ENCODE measurements at regions not wholly inside any gene's neighbourhood (a gene's known extent, or its start where the extent isn't known, plus 50 kb on each side); places are given as distances from the start of the nearest gene placed in this dataset.

GRCh38 chr12:39176356-39176755 is 266.6 kb downstream of the KIF21A start:
- DNase-seq, result no peak
- Histone ChIP-seq H3K27ac (ENCODE audit: low read length in 2 of 2) (no peak overlapping the region), H3K4me1 (ENCODE audit: control insufficient read depth in 2 of 2, insufficient read depth in 2 of 2, low read length in 2 of 2) (no peaks in the 10 kb centered on the region), H2AFZ (ENCODE audit: insufficient read depth, low read depth, low read length, poor library complexity, severe bottlenecking) (no peak overlapping the region), H3K36me3 (replicated peaks in 1 of 2; ENCODE audit: control extremely low read depth in 1 of 2, control insufficient read depth in 1 of 2, extremely low read depth in 1 of 2, insufficient read depth in 2 of 2, low read length in 1 of 2) (no peaks in the 10 kb centered on the region), H4K20me1 (ENCODE audit: control insufficient read depth, insufficient read depth, low read length, poor library complexity, severe bottlenecking) (no peaks in the 10 kb centered on the region), H3K27me3 (replicated peaks in 1 of 4; ENCODE audit: control extremely low read depth in 1 of 4, control insufficient read depth in 3 of 4, insufficient read depth in 4 of 4, low read length in 3 of 4) (no peaks in the 10 kb centered on the region), H3K9me3 (ENCODE audit: control extremely low read depth in 1 of 3, control insufficient read depth in 2 of 3, insufficient read depth in 1 of 3, low read length in 2 of 3) (no peaks in the 10 kb centered on the region), H3K79me2 (ENCODE audit: control insufficient read depth, insufficient read depth, low read length) (no peaks in the 10 kb centered on the region), H3K4me2 (replicated peaks; ENCODE audit: low read depth, low read length, poor library complexity, severe bottlenecking) (no peak overlapping the region), H3K4me3 (ENCODE audit: control extremely low read depth in 1 of 5, extremely low read depth in 1 of 5, insufficient read depth in 1 of 5, low read depth in 2 of 5, low read length in 4 of 5) (no peak overlapping the region), H3K9ac (ENCODE audit: low read length) (no peak overlapping the region)
- H3K27ac Mint-ChIP-seq, result no peak overlapping the region
- ChIA-PET POLR2A (no interaction called here), CTCF (no interaction called here)
- H3K4me1 Mint-ChIP-seq, result no peaks in the 10 kb centered on the region
- intact Hi-C loops (cut with micrococcal nuclease), result no loop called here
- no peak overlapping the region for H3K4me3 Mint-ChIP-seq
- H3K27me3 Mint-ChIP-seq, result no peaks in the 10 kb centered on the region
- no peak for TF ChIP-seq CTCF (IDR thresholded peaks at IDR 0.05)
- no peak for TF ChIP-seq EZH2 (IDR thresholded peaks at IDR 0.05; ENCODE audit: borderline replicate concordance, insufficient read depth, low read depth, low read length, poor library complexity, severe bottlenecking)
- ATAC-seq (ENCODE audit: low read depth), result no peak
- H3K9me3 Mint-ChIP-seq (ENCODE audit: insufficient read depth), result no peaks in the 10 kb centered on the region

GRCh38 chr12:39173726-39174125 is 268.3 kb upstream of the CPNE8 start:
- no peaks in the 10 kb centered on the region for H3K36me3 ChIP-seq (replicated peaks in 1 of 2; ENCODE audit: control extremely low read depth in 1 of 2, control insufficient read depth in 1 of 2, extremely low read depth in 1 of 2, insufficient read depth in 2 of 2, low read length in 1 of 2)
- Mint-ChIP-seq H3K4me3 (no peak overlapping the region), H3K9me3 (ENCODE audit: insufficient read depth) (no peaks in the 10 kb centered on the region), H3K27me3 (no peaks in the 10 kb centered on the region), H3K27ac (no peak overlapping the region), H3K4me1 (no peaks in the 10 kb centered on the region)
- H2AFZ ChIP-seq (ENCODE audit: insufficient read depth, low read depth, low read length, poor library complexity, severe bottlenecking), result no peak overlapping the region
- no peak for ATAC-seq (ENCODE audit: low read depth)
- ChIA-PET CTCF (no interaction called here), POLR2A (no interaction called here)
- intact Hi-C loops (cut with micrococcal nuclease), result no loop called here
- H3K9ac ChIP-seq (ENCODE audit: low read length), result no peak overlapping the region
- no peaks in the 10 kb centered on the region for H4K20me1 ChIP-seq (ENCODE audit: control insufficient read depth, insufficient read depth, low read length, poor library complexity, severe bottlenecking)
- H3K4me1 ChIP-seq (ENCODE audit: control insufficient read depth in 2 of 2, insufficient read depth in 2 of 2, low read length in 2 of 2), result no peaks in the 10 kb centered on the region
- TF ChIP-seq EZH2 (IDR thresholded peaks at IDR 0.05; ENCODE audit: borderline replicate concordance, insufficient read depth, low read depth, low read length, poor library complexity, severe bottlenecking) (no peak), CTCF (IDR thresholded peaks at IDR 0.05) (no peak)
- no peaks in the 10 kb centered on the region for H3K27me3 ChIP-seq (replicated peaks in 1 of 4; ENCODE audit: control extremely low read depth in 1 of 4, control insufficient read depth in 3 of 4, insufficient read depth in 4 of 4, low read length in 3 of 4)
- no peaks in the 10 kb centered on the region for H3K9me3 ChIP-seq (ENCODE audit: control extremely low read depth in 1 of 3, control insufficient read depth in 2 of 3, insufficient read depth in 1 of 3, low read length in 2 of 3)
- H3K27ac ChIP-seq (ENCODE audit: low read length in 2 of 2), result no peak overlapping the region
- no peak overlapping the region for H3K4me3 ChIP-seq (ENCODE audit: control extremely low read depth in 1 of 5, extremely low read depth in 1 of 5, insufficient read depth in 1 of 5, low read depth in 2 of 5, low read length in 4 of 5)
- no peak for DNase-seq
- no peaks in the 10 kb centered on the region for H3K79me2 ChIP-seq (ENCODE audit: control insufficient read depth, insufficient read depth, low read length)
- no peak overlapping the region for H3K4me2 ChIP-seq (replicated peaks; ENCODE audit: low read depth, low read length, poor library complexity, severe bottlenecking)
- WGBS (ENCODE audit: insufficient coverage), result no CpG with 5 or more reads among the region's 2 CpGs
